Nephron (organoid): ENCODE measurements at regions not wholly inside any gene's neighbourhood (a gene's known extent, or its start where the extent isn't known, plus 50 kb on each side); places are given as distances from the start of the nearest gene placed in this dataset.

ENCODE experiments used
- H3K27ac Mint-ChIP-seq, 3 experiments: 2 replicates each; pipeline ENCODE4 v1.8.0; 2020; ENCODE audit warnings: mixed read lengths in 3 of 3, mild to moderate bottlenecking in 2 of 3, moderate library complexity in 1 of 3
- H3K27me3 Mint-ChIP-seq: 2 replicates; pipeline ENCODE4 v1.8.0; 2021; ENCODE audit warnings: low read depth, mild to moderate bottlenecking, moderate library complexity, mixed read lengths
- H3K36me3 Mint-ChIP-seq: 2 replicates; pipeline ENCODE4 v1.8.0; 2020; ENCODE audit warnings: low read depth, mixed read lengths
- H3K4me1 Mint-ChIP-seq: 2 replicates; pipeline ENCODE4 v1.8.0; 2020; ENCODE audit warnings: mixed read lengths
- H3K4me3 Mint-ChIP-seq, 3 experiments: 2 replicates each; pipeline ENCODE4 v1.8.0; 2020; ENCODE audit warnings: mild to moderate bottlenecking in 3 of 3, mixed read lengths in 3 of 3, moderate library complexity in 2 of 3
- H3K9me3 Mint-ChIP-seq: 2 replicates; pipeline ENCODE4 v1.8.0; 2020; ENCODE audit warnings: mixed read lengths
- CTCF ChIP-seq, 3 experiments: fragments of 200-600 bp; sonication (generic); IDR thresholded peaks; one replicate each; pipeline ENCODE4 v1.5.0; 2021; ENCODE audit warnings: antibody characterized with exemption in 3 of 3; ENCODE audit not compliant: unreplicated experiment in 3 of 3

DNA sequence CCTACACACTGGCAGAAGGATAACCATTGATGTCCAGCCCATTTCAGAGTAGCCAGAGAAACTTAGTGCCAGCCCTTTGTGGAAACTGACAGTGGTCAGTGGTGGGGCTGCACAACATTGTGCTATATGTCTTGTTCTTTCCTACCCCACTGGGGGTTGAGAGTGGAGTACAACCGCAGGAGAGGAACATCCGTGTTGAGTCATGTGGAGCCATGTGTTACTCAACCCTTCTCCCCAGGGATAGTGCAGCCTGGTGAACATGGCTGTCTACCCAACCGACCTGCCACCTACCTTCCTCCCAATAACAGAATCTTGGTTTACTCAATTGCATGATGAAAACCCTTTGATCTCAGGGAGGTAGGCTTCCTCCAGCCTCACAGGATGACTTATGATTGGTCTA, 65.3 kb upstream of the MAPK4 start:
- no peak overlapping the region for H3K27ac Mint-ChIP-seq
- peaks cover 7% of the 10 kb centered on the region for H3K9me3 Mint-ChIP-seq
- TF ChIP-seq CTCF (IDR thresholded peaks at IDR 0.05; ENCODE audit: unreplicated experiment in 3 of 3), result no peak
- no peak overlapping the region for H3K4me3 Mint-ChIP-seq
- no peaks in the 10 kb centered on the region for H3K36me3 Mint-ChIP-seq
- no peaks in the 10 kb centered on the region for H3K27me3 Mint-ChIP-seq
- H3K4me1 Mint-ChIP-seq, result no peaks in the 10 kb centered on the region

GRCh38 chr18:50506362-50506761, 53.5 kb upstream of the MAPK4 start:
- Mint-ChIP-seq H3K4me3 (no peak overlapping the region), H3K4me1 (no peaks in the 10 kb centered on the region), H3K27ac (no peak overlapping the region), H3K27me3 (peaks cover 5% of the 10 kb centered on the region), H3K36me3 (no peaks in the 10 kb centered on the region), H3K9me3 (no peaks in the 10 kb centered on the region)
- TF ChIP-seq CTCF (IDR thresholded peaks at IDR 0.05; ENCODE audit: unreplicated experiment in 3 of 3), result no peak

- TF ChIP-seq CTCF (IDR thresholded peaks at IDR 0.05; ENCODE audit: unreplicated experiment in 3 of 3), result peak; percentile 80 to 90 (median 83)
- no peaks in the 10 kb centered on the region for H3K9me3 Mint-ChIP-seq
- peak overlapping the region in 2 of 3 experiments; percentile 18 to 59 for H3K27ac Mint-ChIP-seq
- no peak overlapping the region for H3K4me3 Mint-ChIP-seq
- H3K27me3 Mint-ChIP-seq, result peaks cover 5% of the 10 kb centered on the region
- H3K4me1 Mint-ChIP-seq, result no peaks in the 10 kb centered on the region
- no peaks in the 10 kb centered on the region for H3K36me3 Mint-ChIP-seq
These were observed 52.7 kb upstream of the MAPK4 start for GRCh38 chr18:50507120-50507590.

DNA sequence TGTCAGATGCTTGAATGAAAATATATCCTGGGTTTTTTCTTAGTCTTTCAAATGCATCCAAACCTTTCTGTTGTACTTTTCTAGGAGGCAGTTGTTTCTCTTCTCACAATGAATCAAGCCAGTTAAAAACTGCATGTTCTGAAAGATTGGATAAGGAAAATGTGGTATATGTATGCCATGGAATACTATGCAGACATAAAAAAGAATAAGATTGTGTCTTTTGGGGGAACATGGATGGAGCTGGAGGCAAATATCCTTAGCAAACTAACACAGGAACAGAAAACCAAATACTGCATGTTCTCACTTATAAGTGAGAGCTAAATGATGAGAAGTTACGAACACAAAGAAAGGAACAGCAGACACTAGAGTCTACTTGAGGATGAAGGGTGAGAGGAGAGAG, 51.7 kb upstream of the MAPK4 start:
- no peaks in the 10 kb centered on the region for H3K4me1 Mint-ChIP-seq
- no peaks in the 10 kb centered on the region for H3K36me3 Mint-ChIP-seq
- no peak overlapping the region for H3K27ac Mint-ChIP-seq
- H3K4me3 Mint-ChIP-seq, result no peak overlapping the region
- TF ChIP-seq CTCF (IDR thresholded peaks at IDR 0.05; ENCODE audit: unreplicated experiment in 3 of 3), result no peak
- peaks cover 5% of the 10 kb centered on the region for H3K27me3 Mint-ChIP-seq
- no peaks in the 10 kb centered on the region for H3K9me3 Mint-ChIP-seq

GRCh38 chr18:50509012-50509411, 50.9 kb upstream of the MAPK4 start:
- H3K4me3 Mint-ChIP-seq, result no peak overlapping the region
- peaks cover 5% of the 10 kb centered on the region for H3K27me3 Mint-ChIP-seq
- H3K4me1 Mint-ChIP-seq, result no peaks in the 10 kb centered on the region
- no peaks in the 10 kb centered on the region for H3K36me3 Mint-ChIP-seq
- no peak for TF ChIP-seq CTCF (IDR thresholded peaks at IDR 0.05; ENCODE audit: unreplicated experiment in 3 of 3)
- H3K9me3 Mint-ChIP-seq, result no peaks in the 10 kb centered on the region
- H3K27ac Mint-ChIP-seq, result no peak overlapping the region
